ENCODE measurements at regions not wholly inside any gene's neighbourhood (a gene's known extent, or its start where the extent isn't known, plus 50 kb on each side); places are given as distances from the start of the nearest gene placed in this dataset.
A peak's percentile ranks its signal among the peaks of the same experiment; 100 is the strongest.

DNA sequence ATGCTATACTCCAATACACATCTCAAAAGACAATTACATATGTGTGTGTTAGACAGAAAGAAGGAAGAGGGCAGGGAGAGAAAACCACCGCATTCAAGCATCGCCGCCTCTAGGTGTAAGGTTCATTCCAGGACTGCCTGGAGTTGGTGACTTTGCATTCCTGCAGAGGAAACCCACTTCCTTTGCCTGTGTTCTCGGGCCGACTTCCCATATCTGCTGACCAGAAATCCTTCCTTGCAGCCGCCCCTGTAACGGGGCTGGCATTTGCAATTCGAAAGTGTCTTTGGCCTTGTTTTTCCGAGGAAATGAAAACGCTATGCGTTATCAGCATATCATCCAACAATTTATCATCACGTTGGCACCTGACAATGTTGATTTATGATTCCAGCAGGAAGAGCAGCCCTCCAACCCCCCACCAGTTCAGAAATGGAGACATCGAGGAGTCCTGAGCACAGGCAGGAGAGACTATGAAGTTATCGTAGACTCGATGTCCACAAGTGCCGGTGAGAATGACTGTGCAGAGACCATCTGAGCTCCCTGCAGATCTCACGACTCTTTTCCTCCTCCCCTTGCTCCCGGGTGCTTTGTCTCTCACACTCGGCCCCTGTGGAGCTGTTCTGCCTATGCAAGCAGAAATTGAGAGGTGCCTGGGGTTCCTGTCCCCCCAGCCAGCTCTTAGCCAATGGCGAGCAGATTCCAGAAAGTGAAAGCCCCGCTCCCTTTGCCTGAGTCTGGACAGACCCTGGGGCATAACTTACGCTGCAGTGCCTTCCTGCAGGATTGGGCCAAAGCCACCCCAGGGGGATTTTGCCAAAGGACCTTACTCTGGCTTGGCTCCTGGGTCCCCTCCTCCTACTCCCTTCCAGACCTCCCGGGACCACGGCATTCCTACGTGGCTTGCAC lies 68.9 kb upstream of the FOXK1 start:
- peak overlapping the region; percentile 23 to 65 for H3K4me3 ChIP-seq (ENCODE audit: low read depth in 2 of 2, low read length in 2 of 2)
- no peaks in the 10 kb centered on the region for H3K27me3 ChIP-seq (ENCODE audit: control insufficient read depth, insufficient read depth, low read length)
- ATAC-seq: peak; percentile 66
- peak overlapping the region; percentile 67 for H3K27ac ChIP-seq (ENCODE audit: low read length)
- in situ Hi-C loops (cut with HindIII; ENCODE audit: low pct_unique_long_range_greater_than_20kb, low sequenced_read_pairs) (no loop called here), intact Hi-C loops (cut with micrococcal nuclease; ENCODE audit: unreplicated experiment) (no loop called here)
- peaks cover 5% of the 10 kb centered on the region; the same call in 1 of the 2 replicates for H3K4me1 ChIP-seq (ENCODE audit: control insufficient read depth, insufficient read depth, low read length)
- POLR2A ChIA-PET: no interaction called here
- no peaks in the 10 kb centered on the region for H3K9me3 ChIP-seq (ENCODE audit: control insufficient read depth, insufficient read depth, low read depth, low read length)
- TF ChIP-seq, protein P1, sequence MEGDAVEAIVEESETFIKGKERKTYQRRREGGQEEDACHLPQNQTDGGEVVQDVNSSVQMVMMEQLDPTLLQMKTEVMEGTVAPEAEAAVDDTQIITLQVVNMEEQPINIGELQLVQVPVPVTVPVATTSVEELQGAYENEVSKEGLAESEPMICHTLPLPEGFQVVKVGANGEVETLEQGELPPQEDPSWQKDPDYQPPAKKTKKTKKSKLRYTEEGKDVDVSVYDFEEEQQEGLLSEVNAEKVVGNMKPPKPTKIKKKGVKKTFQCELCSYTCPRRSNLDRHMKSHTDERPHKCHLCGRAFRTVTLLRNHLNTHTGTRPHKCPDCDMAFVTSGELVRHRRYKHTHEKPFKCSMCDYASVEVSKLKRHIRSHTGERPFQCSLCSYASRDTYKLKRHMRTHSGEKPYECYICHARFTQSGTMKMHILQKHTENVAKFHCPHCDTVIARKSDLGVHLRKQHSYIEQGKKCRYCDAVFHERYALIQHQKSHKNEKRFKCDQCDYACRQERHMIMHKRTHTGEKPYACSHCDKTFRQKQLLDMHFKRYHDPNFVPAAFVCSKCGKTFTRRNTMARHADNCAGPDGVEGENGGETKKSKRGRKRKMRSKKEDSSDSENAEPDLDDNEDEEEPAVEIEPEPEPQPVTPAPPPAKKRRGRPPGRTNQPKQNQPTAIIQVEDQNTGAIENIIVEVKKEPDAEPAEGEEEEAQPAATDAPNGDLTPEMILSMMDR (IDR thresholded peaks at IDR 0.05): no peak
- TF ChIP-seq POLR2AphosphoS5 (IDR thresholded peaks at IDR 0.05; ENCODE audit: low read depth, low read length): no peak
- TF ChIP-seq SIN3A (IDR thresholded peaks at IDR 0.05; ENCODE audit: borderline replicate concordance, insufficient read depth, low read depth, low read length): no peak
- TF ChIP-seq TCF7L2 (IDR thresholded peaks at IDR 0.05; ENCODE audit: low read depth, low read length): no peak
- TF ChIP-seq, protein P2, sequence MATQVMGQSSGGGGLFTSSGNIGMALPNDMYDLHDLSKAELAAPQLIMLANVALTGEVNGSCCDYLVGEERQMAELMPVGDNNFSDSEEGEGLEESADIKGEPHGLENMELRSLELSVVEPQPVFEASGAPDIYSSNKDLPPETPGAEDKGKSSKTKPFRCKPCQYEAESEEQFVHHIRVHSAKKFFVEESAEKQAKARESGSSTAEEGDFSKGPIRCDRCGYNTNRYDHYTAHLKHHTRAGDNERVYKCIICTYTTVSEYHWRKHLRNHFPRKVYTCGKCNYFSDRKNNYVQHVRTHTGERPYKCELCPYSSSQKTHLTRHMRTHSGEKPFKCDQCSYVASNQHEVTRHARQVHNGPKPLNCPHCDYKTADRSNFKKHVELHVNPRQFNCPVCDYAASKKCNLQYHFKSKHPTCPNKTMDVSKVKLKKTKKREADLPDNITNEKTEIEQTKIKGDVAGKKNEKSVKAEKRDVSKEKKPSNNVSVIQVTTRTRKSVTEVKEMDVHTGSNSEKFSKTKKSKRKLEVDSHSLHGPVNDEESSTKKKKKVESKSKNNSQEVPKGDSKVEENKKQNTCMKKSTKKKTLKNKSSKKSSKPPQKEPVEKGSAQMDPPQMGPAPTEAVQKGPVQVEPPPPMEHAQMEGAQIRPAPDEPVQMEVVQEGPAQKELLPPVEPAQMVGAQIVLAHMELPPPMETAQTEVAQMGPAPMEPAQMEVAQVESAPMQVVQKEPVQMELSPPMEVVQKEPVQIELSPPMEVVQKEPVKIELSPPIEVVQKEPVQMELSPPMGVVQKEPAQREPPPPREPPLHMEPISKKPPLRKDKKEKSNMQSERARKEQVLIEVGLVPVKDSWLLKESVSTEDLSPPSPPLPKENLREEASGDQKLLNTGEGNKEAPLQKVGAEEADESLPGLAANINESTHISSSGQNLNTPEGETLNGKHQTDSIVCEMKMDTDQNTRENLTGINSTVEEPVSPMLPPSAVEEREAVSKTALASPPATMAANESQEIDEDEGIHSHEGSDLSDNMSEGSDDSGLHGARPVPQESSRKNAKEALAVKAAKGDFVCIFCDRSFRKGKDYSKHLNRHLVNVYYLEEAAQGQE (IDR thresholded peaks at IDR 0.05; ENCODE audit: insufficient read depth in 1 of 2, low read depth in 2 of 2, low read length in 1 of 2): no peak
- BruUV-seq (replicated peaks): no TSS peak
- H3K36me3 ChIP-seq (ENCODE audit: control insufficient read depth, insufficient read depth, low read length): no peaks in the 10 kb centered on the region
- DNase-seq (ENCODE audit: low read depth, low spot score): no peak
- CTCF ChIA-PET: no interaction called here

DNA sequence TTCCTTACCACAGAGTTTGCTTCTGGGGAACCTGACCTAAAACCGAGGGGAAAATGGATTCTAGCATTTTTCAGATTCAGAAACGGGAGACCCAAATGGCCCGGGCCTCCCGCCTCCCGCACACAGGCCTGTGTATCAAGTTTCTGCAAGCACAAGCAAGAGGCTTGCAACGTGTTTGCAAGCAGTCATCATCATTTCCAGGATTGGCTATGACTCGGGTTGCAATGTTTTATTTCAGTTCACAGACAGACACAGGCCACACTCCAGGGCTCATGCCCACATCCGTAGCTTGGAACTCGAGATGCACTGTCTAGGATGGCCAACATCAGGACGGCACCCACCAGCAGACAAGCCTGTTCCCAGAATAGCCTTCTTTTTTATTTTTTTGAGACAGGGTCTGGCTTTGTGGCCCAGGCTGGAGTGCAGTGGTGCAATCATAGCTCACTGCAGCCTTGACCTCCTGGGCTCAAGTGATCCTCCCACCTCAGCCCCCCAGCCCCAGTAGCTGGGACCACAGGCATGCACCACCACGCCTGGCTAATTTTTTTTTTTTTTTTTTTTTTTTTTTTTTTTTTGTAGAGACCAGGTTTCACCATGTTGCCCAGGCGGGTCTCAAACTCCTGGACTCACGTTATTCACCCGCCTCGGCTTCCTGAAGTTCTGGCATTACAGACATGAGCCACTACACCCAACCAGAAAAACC lies 68.1 kb upstream of the FOXK1 start:
- Histone ChIP-seq H3K36me3 (ENCODE audit: control insufficient read depth, insufficient read depth, low read length) (no peaks in the 10 kb centered on the region), H3K9me3 (ENCODE audit: control insufficient read depth, insufficient read depth, low read depth, low read length) (no peaks in the 10 kb centered on the region), H3K27ac (ENCODE audit: low read length) (peak overlapping the region; percentile 67), H3K27me3 (ENCODE audit: control insufficient read depth, insufficient read depth, low read length) (no peaks in the 10 kb centered on the region), H3K4me1 (ENCODE audit: control insufficient read depth, insufficient read depth, low read length) (peaks cover 5% of the 10 kb centered on the region; the same call in 1 of the 2 replicates), H3K4me3 (ENCODE audit: low read depth in 2 of 2, low read length in 2 of 2) (peak overlapping the region; percentile 23 to 65)
- intact Hi-C loops (cut with micrococcal nuclease; ENCODE audit: unreplicated experiment): no loop called here
- ChIA-PET POLR2A (no interaction called here), CTCF (interaction anchor here (0.6 kb wide), 1 partner anchor 1750 kb away, joined by 3 read pairs; no protein-coding TSS in a partner anchor)
- DNase-seq (ENCODE audit: low read depth, low spot score) (no peak), ATAC-seq (peak; percentile 32)
- no TSS peak for BruUV-seq (replicated peaks)
- in situ Hi-C loops (cut with HindIII; ENCODE audit: low pct_unique_long_range_greater_than_20kb, low sequenced_read_pairs): no loop called here
- TF ChIP-seq, protein P1 (IDR thresholded peaks at IDR 0.05): no peak
- TF ChIP-seq TCF7L2 (IDR thresholded peaks at IDR 0.05; ENCODE audit: low read depth, low read length): no peak

Data from Panc1 (cell line).